Right lobe of liver (tissue), 6 donors: ENCODE measurements at regions not wholly inside any gene's neighbourhood (a gene's known extent, or its start where the extent isn't known, plus 50 kb on each side); places are given as distances from the start of the nearest gene placed in this dataset.

Experiments used
- ATAC-seq, 4 donors: fragments of 200-7000 bp; cut with Tn5 transposase; one replicate each; pipeline ENCODE4 v1.9.1; 2020; ENCODE audit warnings: mild to moderate bottlenecking in 4 of 4, moderate library complexity in 4 of 4
- DNase-seq, 3 donors: peaks; one replicate each; pipeline ENCODE4 v3.0.0-alpha.2; 2020
- H3K27ac ChIP-seq, 3 donors: fragments of 200-600 bp; one replicate each; pipeline ENCODE4 v1.8.0; 2022
- H3K27me3 ChIP-seq, 2 donors: fragments of 200-600 bp; one replicate each; pipeline ENCODE4 v1.8.0; 2022
- H3K36me3 ChIP-seq, 4 donors: fragments of 200-600 bp; sonication (generic) in 1 of 4; one replicate each; pipeline versions ENCODE4 v1.5.1 to v1.8.0; 2017 to 2022; ENCODE audit warnings: control low read depth in 1 of 4
- H3K4me1 ChIP-seq, 4 donors: fragments of 200-600 bp; sonication (generic) in 1 of 4; one replicate each; pipeline versions ENCODE4 v1.5.1 to v1.8.0; 2017 to 2022; ENCODE audit warnings: control low read depth in 1 of 4
- H3K4me3 ChIP-seq, 3 donors: fragments of 200-600 bp; one replicate each; pipeline ENCODE4 v1.8.0; 2022
- H3K9me3 ChIP-seq, 4 donors: fragments of 200-600 bp; sonication (generic) in 1 of 4; one replicate each; pipeline versions ENCODE4 v1.5.1 to v1.8.0; 2017 to 2022; ENCODE audit warnings: control low read depth in 1 of 4
- CTCF ChIP-seq, 4 donors: fragments of 200-600 bp in 3 of 4; fragments of 450-650 bp in 1 of 4; IDR thresholded peaks; one replicate each; pipeline versions ENCODE4 v1.5.1 to v1.8.0; 2016 to 2022; ENCODE audit warnings: antibody characterized with exemption in 4 of 4, mild to moderate bottlenecking in 2 of 4
- POLR2A ChIP-seq: fragments of 450-650 bp; IDR thresholded peaks from one replicate; pipeline ENCODE4 v1.6.1; 2017; ENCODE audit warnings: antibody characterized with exemption, mild to moderate bottlenecking
- WGBS: methylation state at CpG from one replicate; pipeline ENCODE4 v1.1.6; 2018; ENCODE audit warnings: low coverage, low lambda C conversion rate; ENCODE audit not compliant: insufficient coverage; ENCODE audit errors: missing lambda C conversion rate; 5-methylcytosine and 5-hydroxymethylcytosine counted together
- intact Hi-C, 2 donors: fragments of 100-400 bp; cut with DNase I; formaldehyde crosslinking; loops; one replicate each; pipeline versions ENCODE4 v1.11.2 to v1.14.1; 2022
- donor health status: DM: no; HTN: yes; CAD: no.
- donor health status: DM: no; HTN: no; CAD: no.
- donor health status: DM: no; HTN: no; CAD: no.
- donor health status: DM: no; HTN: yes; CAD: no.
- donor health status: DM: no; HTN: yes; CAD: no.

DNA sequence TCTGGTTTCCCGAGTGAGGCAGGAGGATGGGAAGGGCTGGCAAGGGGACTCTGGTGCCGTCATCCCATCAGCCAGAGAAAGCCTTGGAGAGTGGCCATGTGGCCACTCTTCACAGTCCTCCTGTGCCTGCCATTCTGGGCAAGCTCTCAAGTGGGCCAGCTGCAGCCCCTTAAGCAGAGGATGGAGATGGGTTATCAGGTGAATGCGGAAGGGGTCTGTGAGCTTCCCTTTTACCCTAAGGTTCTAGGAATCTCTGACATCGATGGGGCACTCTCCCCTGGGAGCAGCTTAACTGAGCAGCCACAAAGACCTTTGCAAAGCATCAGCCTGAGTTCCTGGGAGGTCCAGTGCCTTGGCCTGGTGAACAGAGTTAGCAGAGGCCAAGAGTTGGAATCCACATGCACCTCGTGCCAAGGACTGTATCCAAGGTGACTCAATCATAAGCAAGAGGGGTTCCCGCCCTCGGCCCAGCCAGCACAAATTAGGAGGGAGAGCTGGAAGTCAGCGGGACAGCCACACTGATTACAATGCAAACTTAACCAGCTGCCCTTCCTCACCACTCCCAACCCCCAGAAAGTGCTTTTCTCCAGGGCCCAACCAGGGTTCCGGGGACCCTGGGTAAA lies 193.6 kb downstream of the BUD13 start:
- peaks cover 0 to 23% of the 10 kb centered on the region in 2 donors for H3K27me3 ChIP-seq
- TF ChIP-seq POLR2A = no peak
- no peak for TF ChIP-seq CTCF (IDR thresholded peaks at IDR 0.05)
- no peaks in the 10 kb centered on the region for H3K36me3 ChIP-seq
- 5% methylated on average over 5 of the region's 9 CpGs for WGBS
- no peaks in the 10 kb centered on the region for H3K4me1 ChIP-seq
- intact Hi-C loops = no loop called here
- H3K4me3 ChIP-seq = no peak overlapping the region
- no peaks in the 10 kb centered on the region for H3K9me3 ChIP-seq
- ATAC-seq (peak in 1 of 4 donors; percentile 30), DNase-seq (no peak)
- no peak overlapping the region for H3K27ac ChIP-seq

- Histone ChIP-seq H3K4me1 (no peaks in the 10 kb centered on the region), H3K27me3 (peaks cover 0 to 23% of the 10 kb centered on the region in 2 donors), H3K27ac (no peak overlapping the region), H3K9me3 (no peaks in the 10 kb centered on the region), H3K36me3 (no peaks in the 10 kb centered on the region), H3K4me3 (no peak overlapping the region)
- 42% methylated on average over 3 of the region's 3 CpGs for WGBS
- ATAC-seq = no peak
- DNase-seq = no peak
- intact Hi-C loops = no loop called here
- TF ChIP-seq POLR2A (no peak), CTCF (IDR thresholded peaks at IDR 0.05) (no peak)
Measured at GRCh38 chr11:116577956-116578355, 194.8 kb downstream of the BUD13 start.

DNA sequence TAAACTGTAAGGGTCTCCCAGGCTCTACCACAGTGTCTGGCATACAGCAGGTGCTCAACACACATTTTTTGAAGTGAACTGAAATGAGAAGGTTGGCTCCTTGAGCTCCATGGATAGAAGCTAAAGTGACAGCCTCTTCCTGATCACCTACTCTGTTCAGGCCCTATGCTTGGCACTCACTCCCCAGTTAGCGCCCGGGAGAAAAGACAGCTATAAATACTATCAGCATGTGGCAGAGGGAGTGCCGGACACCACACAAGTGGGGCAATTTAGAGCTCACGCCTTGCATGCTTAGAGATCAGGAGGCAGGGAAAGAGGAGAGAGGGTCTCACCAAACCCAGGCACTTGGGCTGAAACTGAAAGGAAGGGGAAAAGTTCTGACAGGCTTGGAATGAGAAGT lies 195.5 kb downstream of the BUD13 start:
- no peak for DNase-seq
- no peak overlapping the region for H3K4me3 ChIP-seq
- no peaks in the 10 kb centered on the region for H3K4me1 ChIP-seq
- WGBS = 49% methylated on average over 3 of the region's 4 CpGs
- no peaks in the 10 kb centered on the region for H3K9me3 ChIP-seq
- no peak for ATAC-seq
- no peak overlapping the region for H3K27ac ChIP-seq
- TF ChIP-seq POLR2A = no peak
- TF ChIP-seq CTCF (IDR thresholded peaks at IDR 0.05) = no peak
- H3K36me3 ChIP-seq = no peaks in the 10 kb centered on the region
- intact Hi-C loops = no loop called here
- H3K27me3 ChIP-seq = peaks cover 0 to 23% of the 10 kb centered on the region in 2 donors

- Histone ChIP-seq H3K4me3 (no peak overlapping the region), H3K9me3 (no peaks in the 10 kb centered on the region), H3K36me3 (no peaks in the 10 kb centered on the region), H3K27ac (no peak overlapping the region), H3K27me3 (peaks cover 0 to 19% of the 10 kb centered on the region in 2 donors), H3K4me1 (no peaks in the 10 kb centered on the region)
- peak in 2 of 4 donors; percentile 56 to 62 for ATAC-seq
- WGBS = 13% methylated on average over 2 of the region's 2 CpGs
- TF ChIP-seq CTCF (IDR thresholded peaks at IDR 0.05) (no peak), POLR2A (no peak)
- no peak for DNase-seq
- intact Hi-C loops = no loop called here
Measured at GRCh38 chr11:116576526-116576925, 196.3 kb downstream of the BUD13 start.
